H1 (cell line): ENCODE measurements at regions not wholly inside any gene's neighbourhood (a gene's known extent, or its start where the extent isn't known, plus 50 kb on each side); places are given as distances from the start of the nearest gene placed in this dataset.

Source experiments
- ATF2 ChIP-seq: IDR thresholded peaks from 2 replicates; pipeline ENCODE4 v1.6.1; 2012; ENCODE audit warnings: low read length, inconsistent platforms
- BACH1 ChIP-seq: IDR thresholded peaks from 2 replicates; pipeline ENCODE4 v1.6.1; 2012; ENCODE audit warnings: low read length, improper control_type of control experiment
- CHD7 ChIP-seq: fragments of 300-600 bp; sonication (generic); IDR thresholded peaks from 2 replicates; pipeline ENCODE4 v1.7.1; 2012; ENCODE audit warnings: low read length, moderate library complexity, mild to moderate bottlenecking, inconsistent platforms; ENCODE audit not compliant: insufficient replicate concordance
- CREB1 ChIP-seq: IDR thresholded peaks from 2 replicates; pipeline ENCODE4 v1.6.1; 2012; ENCODE audit warnings: inconsistent platforms

- TF ChIP-seq CHD7, result no peak
- TF ChIP-seq BACH1, result no peak
- TF ChIP-seq ATF2, result no peak
- TF ChIP-seq CREB1, result no peak
- TF ChIP-seq, all 59 proteins: peak for 0
Measured at GRCh38 chr6:156497618-156498017, 279.6 kb upstream of the ARID1B start (continued).
